ENCODE measurements at regions not wholly inside any gene's neighbourhood (a gene's known extent, or its start where the extent isn't known, plus 50 kb on each side); places are given as distances from the start of the nearest gene placed in this dataset.

DNA sequence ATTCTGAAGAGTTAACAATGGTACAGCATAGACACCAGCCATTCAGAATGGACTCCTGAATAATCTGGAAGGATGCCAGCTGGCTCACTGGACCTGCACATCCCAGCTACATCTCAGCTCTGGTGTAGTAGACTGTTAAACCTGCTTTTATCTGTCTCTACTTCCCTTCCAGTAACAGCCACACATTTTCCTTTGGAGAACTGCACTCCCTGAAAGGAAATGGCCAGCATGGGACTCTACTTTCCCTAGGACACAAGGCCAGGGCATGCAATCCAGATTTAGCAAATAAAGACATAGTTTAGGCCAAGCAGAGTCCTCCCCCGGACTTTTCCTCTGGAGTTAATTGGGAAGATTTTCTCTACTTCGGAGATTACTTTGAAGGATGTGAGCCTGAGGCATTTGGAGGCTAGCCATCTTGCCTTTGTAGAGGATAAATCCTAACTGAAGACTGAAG is 82.7 kb upstream of the TCF12 start:
- ATAC-seq (no peak), DNase-seq (ENCODE audit: low spot score) (no peak)
- H3K27ac Mint-ChIP-seq, result no peak overlapping the region
- ChIA-PET POLR2A (no interaction called here), CTCF (interaction anchor here (0.6 to 1.3 kb wide), 2 partner anchors 96 to 663 kb away, joined by 3 to 5 read pairs; no protein-coding TSS in a partner anchor)
- no peak overlapping the region for H3K4me3 Mint-ChIP-seq
- H3K27me3 Mint-ChIP-seq (ENCODE audit: low read depth), result no peaks in the 10 kb centered on the region
- TF ChIP-seq USF1 (CRISPR knock-in tag; IDR thresholded peaks at IDR 0.05) (no peak), MYBL2 (CRISPR knock-in tag; IDR thresholded peaks at IDR 0.05) (no peak), FOXJ3 (CRISPR knock-in tag; IDR thresholded peaks at IDR 0.05; ENCODE audit: borderline replicate concordance) (no peak), CREB1 (CRISPR knock-in tag; IDR thresholded peaks at IDR 0.05) (no peak), TEAD4 (CRISPR knock-in tag; IDR thresholded peaks at IDR 0.05) (no peak), CTCF (IDR thresholded peaks at IDR 0.05) (no peak)
- H3K9me3 Mint-ChIP-seq, result no peaks in the 10 kb centered on the region
- H3K36me3 Mint-ChIP-seq, result no peaks in the 10 kb centered on the region
- no peaks in the 10 kb centered on the region for H3K4me1 Mint-ChIP-seq

- POLR2A ChIA-PET, result no interaction called here
Observed at GRCh38 chr15:56832125-56832524, 86.3 kb upstream of the TCF12 start.

More at GRCh38 chr15:56832125-56832524, 86.3 kb upstream of the TCF12 start:
- Mint-ChIP-seq H3K4me1 (no peaks in the 10 kb centered on the region), H3K4me3 (no peak overlapping the region), H3K9me3 (no peaks in the 10 kb centered on the region), H3K27me3 (ENCODE audit: low read depth) (no peaks in the 10 kb centered on the region; the same call in 1 of the 2 replicates), H3K27ac (no peak overlapping the region), H3K36me3 (no peaks in the 10 kb centered on the region)
- TF ChIP-seq CREM (CRISPR knock-in tag; IDR thresholded peaks at IDR 0.05) (no peak), ZNF232 (CRISPR knock-in tag; IDR thresholded peaks at IDR 0.05) (no peak), USF1 (CRISPR knock-in tag; IDR thresholded peaks at IDR 0.05) (no peak), SMAD3 (CRISPR knock-in tag; IDR thresholded peaks at IDR 0.05; ENCODE audit: borderline replicate concordance) (no peak), ZNF138 (CRISPR knock-in tag; conservative IDR thresholded peaks at IDR 0.05) (no peak), GABPB1 (CRISPR knock-in tag; IDR thresholded peaks at IDR 0.05) (no peak), RORB (CRISPR knock-in tag; IDR thresholded peaks at IDR 0.05) (no peak)
- TF ChIP-seq, protein P1, sequence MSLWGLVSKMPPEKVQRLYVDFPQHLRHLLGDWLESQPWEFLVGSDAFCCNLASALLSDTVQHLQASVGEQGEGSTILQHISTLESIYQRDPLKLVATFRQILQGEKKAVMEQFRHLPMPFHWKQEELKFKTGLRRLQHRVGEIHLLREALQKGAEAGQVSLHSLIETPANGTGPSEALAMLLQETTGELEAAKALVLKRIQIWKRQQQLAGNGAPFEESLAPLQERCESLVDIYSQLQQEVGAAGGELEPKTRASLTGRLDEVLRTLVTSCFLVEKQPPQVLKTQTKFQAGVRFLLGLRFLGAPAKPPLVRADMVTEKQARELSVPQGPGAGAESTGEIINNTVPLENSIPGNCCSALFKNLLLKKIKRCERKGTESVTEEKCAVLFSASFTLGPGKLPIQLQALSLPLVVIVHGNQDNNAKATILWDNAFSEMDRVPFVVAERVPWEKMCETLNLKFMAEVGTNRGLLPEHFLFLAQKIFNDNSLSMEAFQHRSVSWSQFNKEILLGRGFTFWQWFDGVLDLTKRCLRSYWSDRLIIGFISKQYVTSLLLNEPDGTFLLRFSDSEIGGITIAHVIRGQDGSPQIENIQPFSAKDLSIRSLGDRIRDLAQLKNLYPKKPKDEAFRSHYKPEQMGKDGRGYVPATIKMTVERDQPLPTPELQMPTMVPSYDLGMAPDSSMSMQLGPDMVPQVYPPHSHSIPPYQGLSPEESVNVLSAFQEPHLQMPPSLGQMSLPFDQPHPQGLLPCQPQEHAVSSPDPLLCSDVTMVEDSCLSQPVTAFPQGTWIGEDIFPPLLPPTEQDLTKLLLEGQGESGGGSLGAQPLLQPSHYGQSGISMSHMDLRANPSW (CRISPR knock-in tag; conservative IDR thresholded peaks at IDR 0.05; ENCODE audit: low read depth), result no peak
- TF ChIP-seq, protein P2, sequence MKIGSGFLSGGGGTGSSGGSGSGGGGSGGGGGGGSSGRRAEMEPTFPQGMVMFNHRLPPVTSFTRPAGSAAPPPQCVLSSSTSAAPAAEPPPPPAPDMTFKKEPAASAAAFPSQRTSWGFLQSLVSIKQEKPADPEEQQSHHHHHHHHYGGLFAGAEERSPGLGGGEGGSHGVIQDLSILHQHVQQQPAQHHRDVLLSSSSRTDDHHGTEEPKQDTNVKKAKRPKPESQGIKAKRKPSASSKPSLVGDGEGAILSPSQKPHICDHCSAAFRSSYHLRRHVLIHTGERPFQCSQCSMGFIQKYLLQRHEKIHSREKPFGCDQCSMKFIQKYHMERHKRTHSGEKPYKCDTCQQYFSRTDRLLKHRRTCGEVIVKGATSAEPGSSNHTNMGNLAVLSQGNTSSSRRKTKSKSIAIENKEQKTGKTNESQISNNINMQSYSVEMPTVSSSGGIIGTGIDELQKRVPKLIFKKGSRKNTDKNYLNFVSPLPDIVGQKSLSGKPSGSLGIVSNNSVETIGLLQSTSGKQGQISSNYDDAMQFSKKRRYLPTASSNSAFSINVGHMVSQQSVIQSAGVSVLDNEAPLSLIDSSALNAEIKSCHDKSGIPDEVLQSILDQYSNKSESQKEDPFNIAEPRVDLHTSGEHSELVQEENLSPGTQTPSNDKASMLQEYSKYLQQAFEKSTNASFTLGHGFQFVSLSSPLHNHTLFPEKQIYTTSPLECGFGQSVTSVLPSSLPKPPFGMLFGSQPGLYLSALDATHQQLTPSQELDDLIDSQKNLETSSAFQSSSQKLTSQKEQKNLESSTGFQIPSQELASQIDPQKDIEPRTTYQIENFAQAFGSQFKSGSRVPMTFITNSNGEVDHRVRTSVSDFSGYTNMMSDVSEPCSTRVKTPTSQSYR (CRISPR knock-in tag; IDR thresholded peaks at IDR 0.05), result no peak
- TF ChIP-seq, protein P3, sequence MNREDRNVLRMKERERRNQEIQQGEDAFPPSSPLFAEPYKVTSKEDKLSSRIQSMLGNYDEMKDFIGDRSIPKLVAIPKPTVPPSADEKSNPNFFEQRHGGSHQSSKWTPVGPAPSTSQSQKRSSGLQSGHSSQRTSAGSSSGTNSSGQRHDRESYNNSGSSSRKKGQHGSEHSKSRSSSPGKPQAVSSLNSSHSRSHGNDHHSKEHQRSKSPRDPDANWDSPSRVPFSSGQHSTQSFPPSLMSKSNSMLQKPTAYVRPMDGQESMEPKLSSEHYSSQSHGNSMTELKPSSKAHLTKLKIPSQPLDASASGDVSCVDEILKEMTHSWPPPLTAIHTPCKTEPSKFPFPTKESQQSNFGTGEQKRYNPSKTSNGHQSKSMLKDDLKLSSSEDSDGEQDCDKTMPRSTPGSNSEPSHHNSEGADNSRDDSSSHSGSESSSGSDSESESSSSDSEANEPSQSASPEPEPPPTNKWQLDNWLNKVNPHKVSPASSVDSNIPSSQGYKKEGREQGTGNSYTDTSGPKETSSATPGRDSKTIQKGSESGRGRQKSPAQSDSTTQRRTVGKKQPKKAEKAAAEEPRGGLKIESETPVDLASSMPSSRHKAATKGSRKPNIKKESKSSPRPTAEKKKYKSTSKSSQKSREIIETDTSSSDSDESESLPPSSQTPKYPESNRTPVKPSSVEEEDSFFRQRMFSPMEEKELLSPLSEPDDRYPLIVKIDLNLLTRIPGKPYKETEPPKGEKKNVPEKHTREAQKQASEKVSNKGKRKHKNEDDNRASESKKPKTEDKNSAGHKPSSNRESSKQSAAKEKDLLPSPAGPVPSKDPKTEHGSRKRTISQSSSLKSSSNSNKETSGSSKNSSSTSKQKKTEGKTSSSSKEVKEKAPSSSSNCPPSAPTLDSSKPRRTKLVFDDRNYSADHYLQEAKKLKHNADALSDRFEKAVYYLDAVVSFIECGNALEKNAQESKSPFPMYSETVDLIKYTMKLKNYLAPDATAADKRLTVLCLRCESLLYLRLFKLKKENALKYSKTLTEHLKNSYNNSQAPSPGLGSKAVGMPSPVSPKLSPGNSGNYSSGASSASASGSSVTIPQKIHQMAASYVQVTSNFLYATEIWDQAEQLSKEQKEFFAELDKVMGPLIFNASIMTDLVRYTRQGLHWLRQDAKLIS (CRISPR knock-in tag; IDR thresholded peaks at IDR 0.05; ENCODE audit: borderline replicate concordance), result no peak
- DNase-seq (ENCODE audit: low spot score) (no peak), ATAC-seq (no peak)
- CTCF ChIA-PET, result no interaction called here

All from WTC11 (cell line).